ENCODE measurements at regions not wholly inside any gene's neighbourhood (a gene's known extent, or its start where the extent isn't known, plus 50 kb on each side); places are given as distances from the start of the nearest gene placed in this dataset.
"Not testable (repeated sequence)": the region's sequence is repeated elsewhere in the genome, so short reads cannot be mapped to it uniquely, and the experiment has no call there.

DNA sequence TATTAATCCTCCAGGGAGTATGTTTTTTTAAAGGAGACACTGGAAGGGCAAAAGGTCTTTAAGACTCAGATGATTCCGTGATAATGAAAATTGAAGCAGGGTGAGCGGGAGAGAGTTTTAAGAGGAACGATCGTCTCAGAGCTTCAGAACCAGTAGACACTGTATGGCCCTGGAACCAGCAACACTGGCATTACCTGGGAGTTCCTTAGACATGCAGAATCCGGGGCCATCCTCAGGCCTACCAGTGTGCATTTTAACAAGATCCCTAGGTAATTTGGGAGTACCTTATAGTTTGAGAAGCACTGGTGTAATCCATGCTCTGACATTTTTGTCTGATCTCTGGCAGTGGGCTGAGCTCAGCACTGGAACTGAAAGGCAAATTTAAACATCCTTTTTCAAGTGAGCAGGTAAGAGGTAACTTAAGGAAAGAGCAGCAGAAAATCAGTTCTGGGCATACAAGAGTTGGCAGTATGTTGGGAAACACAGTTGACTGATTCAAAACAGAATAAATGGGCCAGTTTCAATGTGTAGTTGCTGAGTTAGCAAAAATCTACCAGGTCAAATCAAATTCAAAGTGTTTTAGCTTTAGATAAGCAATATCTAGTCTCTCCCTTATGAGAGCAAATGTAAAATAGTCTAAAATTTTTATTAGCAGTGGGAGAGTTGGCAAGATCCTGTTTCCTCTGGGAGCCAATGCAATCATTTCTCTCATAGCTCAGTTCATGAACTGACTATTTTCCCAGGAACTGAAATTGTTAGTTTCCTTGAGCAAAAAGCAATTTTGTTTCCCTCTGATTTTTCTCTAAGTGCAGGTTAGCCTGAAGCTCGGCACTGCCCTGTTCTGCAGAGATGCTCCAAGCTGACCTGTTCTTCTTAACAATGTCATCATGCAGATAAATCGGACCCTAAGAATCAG, 97.2 kb upstream of the ELMO1 start:
- ChIA-PET CTCF (no interaction called here), POLR2A (no interaction called here)

DNA sequence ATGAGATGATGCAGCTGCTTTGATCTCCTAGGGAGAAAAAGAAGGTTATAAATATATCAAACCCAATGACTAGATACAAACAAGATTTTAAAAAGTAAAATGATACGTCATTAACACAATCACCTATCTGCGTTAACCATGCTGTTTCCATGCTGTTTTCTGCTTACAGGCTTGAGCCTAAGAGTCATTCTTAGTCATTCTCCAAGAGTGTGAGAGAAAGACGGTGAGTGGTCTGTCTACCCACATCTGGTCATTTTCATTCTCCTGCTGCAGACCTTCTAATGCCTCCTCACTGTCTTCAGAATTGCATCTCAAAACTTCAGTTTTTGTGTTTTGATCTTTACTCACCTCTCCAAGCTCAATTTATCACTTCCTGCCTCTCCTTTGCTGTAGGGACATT, 98.0 kb upstream of the ELMO1 start:
- CTCF ChIA-PET: no interaction called here
- POLR2A ChIA-PET: no interaction called here

DNA sequence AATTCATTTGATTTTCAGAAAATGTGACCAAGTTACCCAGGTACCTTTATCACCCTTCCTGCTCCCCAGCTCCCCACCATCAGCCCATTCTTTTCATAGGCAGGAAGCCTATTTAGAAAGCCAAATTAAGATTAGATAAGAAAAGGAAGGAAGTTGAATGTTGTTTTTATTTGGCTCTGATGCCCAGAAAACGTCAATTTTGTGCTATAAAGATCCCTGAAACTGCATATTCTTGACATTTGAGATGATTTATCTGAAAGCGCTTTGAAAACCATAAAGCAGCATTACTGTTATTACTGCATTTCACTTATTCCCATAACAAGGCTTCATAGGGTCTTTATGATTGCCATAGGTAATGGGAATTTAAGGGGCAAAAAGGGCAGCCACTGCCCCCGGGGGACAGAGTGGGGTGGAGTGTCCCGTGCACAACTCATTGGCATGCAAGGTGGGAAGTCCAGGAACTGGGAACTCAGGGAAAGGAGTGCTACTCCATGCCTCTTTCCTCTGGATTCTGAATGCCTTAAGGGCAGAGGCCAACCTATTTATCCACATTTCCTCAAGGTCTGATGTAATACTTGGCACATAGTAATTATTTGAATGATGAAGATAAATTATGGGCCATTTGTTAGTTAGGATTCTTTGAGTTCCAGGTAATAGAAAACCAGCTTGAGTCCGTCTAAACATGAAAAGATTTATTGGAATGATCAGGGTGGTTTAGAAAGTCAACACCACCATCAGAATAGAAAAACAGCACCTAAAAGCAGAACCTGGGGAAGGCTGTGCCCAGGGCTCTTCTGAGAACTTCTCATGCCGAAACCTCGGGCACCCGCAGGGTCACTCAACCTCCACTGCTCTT, 100.6 kb upstream of the ELMO1 start:
- ChIA-PET POLR2A (no interaction called here), CTCF (no interaction called here)

DNA sequence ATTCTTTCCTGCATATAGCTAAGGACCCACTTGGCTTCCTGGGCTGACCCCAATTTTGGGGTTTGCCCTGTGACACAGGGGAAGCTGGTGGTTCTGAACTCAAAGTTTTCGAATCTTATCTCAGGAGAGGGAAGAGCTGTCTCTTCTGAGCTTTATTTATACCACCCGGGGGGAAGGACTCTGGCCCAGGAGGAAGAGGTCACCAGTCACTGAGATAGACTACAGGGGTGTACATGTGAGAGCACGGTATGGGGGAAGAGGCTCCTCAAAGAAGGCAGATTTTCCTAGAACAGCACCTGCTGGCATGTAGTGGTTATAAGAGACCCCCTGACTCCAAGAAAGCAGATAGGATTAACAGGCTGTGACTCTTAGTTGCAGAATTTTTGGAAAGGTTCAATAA, 101.8 kb upstream of the ELMO1 start:
- ChIA-PET CTCF (no interaction called here), POLR2A (no interaction called here)

DNA sequence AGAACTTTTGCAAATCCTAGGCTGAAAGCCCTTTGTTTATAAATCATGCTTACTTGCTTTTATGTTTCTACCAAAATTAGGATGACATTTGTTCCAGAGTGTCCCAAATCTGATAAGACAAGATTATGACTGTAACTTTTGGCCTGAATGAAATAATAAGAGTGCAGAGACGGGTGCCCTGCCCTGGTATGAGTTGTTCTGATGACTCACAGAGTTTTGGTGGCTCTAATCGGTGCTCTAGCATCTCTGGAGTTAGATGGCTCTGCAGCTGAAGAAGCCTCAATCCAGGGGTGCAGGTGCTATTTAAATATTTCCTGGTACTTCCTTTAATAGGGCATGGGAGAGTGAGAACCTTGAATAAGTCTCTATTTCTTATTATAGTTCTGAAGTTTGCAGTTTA, 102.2 kb upstream of the ELMO1 start:
- POLR2A ChIA-PET: no interaction called here
- CTCF ChIA-PET: no interaction called here

DNA sequence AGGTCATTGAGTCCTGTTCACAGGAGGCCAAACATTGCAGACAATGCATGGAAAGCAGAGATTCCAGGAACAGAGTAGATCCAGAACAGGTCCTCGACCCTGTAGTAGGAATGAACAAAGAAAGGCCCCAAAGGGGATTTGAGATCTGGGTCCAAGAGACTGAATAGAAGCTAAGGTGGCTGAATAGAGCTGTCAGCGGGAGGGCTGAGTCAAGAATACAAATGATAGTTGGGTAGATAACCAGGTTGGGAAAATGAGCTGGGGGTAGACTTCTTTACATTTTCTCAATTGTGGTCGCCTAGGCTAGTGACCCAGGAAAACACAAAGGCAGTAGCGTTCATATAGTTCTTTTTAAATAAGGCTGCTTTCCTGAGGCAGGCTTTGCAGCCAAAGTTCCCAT, 103.4 kb upstream of the ELMO1 start:
- ChIA-PET POLR2A (no interaction called here), CTCF (no interaction called here)

DNA sequence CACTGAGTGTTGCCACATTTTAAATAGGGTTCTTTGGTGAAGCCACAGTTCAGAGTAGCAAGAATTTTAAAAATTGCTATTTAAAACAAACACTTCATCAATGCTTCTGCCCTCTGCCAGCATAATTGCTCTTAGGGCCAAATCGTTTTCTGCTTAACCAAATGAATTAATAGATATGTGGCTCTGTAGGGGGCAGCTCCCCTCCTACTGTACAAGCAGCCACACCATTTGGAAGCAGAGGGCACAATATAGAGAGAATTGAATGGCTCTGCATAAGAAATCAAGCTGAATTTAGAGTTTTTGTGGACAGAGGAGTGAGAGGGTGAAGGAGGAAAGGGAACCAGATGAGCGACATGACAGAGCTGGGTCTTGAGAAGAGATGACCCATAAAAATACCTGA, 103.8 kb upstream of the ELMO1 start:
- POLR2A ChIA-PET, CTCF ChIA-PET: not testable (repeated sequence)

DNA sequence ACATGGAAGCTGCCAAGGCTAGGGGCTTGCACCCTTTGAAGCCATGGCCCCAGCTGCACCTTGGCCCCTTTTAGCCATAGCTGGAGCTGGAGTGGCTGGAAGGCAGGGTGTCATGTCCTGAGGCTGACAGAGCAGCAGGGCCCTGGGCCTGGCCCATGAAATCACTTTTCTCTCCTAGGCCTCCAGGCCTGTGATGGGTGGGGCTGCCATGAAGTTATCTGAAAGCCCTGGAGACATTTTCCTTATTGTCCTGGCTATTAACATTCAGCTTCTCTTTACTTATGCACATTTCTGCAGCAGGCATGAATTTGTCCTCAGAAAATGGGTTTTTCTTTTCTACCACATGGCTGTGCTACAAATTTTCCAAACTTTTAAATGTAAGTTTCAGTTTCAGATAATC, 106.9 kb upstream of the ELMO1 start:
- ChIA-PET CTCF (no interaction called here), POLR2A (no interaction called here)

DNA sequence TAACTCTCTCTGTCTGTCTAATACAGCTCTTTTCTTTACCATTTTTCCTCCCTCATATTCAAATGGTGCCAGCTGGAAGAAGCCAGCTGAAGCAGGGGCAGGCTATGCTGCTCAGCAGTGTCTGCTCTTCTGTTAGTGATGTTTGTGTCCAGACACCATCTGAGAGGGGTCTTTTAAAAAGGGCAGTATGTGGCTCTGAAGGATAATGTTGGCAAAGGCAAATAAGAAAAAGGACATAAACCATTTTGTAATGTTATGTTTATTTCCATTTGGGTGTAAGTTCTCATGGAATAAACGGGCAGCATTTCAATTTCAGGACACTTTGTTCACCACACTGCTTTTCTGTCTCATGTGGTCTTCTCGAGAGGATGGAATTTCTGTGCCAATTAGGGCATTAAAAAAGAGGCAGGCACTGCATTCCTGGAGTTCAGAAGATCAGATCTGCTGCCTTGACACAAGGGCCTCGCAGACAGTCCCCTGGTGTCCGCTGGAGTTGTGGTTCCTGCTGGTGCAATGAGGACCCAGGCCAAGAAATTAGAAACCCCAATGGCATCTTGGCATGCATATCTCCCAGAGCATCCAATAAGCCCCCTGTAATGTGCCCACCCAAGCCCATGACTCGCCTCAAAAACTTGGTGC, 109.0 kb upstream of the ELMO1 start:
- ChIA-PET POLR2A (no interaction called here), CTCF (no interaction called here)

DNA sequence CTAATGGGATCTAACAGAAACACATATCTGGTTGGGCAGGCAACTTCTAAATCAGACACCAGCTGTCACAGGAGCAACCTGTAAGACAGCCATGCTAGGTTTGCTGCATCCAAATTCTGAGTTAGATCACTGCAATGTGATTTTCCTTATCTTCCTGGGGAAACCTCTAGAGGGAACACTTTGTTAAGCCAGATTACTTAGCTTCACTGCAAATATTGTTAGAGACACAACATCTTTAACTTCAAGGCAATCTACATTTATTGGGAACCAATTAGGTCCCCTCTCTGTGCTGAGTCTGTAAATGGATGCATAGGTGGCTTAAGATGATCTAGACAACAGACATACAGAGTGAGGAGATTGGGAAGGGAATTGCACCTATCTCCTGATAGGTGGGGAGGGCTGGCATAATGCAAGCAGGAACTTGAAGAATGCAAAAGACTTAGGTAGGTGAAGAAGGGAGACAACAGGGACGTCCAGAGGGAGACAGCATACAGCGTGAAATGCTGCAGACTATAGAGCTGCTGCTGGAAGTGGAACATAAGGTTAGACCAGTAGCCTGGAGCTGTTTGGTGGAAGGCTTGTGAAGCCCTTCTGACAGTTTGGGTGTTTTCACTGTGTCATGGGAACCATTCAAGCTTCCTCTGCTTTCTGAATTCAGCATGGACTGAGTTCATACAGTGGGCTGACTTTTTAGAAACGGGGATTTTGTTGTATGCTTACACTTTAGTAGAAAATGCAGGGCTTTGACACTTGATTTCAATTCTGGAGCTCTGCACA, 109.8 kb upstream of the ELMO1 start:
- CTCF ChIA-PET: no interaction called here
- POLR2A ChIA-PET: no interaction called here

DNA sequence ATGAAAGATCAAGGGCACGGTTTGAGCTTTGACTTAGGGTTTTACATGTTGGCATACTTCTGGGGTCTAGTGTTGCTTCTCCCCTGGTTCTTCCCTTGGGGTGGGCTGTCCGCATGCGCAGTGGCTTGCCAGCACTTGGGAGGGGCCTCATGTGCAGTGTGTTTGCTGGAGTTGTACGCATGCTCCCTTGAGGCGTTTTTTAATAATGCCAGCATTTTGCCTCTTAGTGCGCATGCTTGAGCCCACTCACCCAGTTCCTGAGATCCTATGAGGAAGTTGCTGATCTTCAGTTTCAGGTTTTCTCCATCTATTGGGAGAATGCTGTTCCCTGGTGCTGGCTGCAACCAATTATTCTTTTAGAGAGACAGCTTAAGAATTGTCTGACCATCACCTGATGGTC, 113.4 kb upstream of the GPR141 start:
- CTCF ChIA-PET: no interaction called here
- POLR2A ChIA-PET: no interaction called here

DNA sequence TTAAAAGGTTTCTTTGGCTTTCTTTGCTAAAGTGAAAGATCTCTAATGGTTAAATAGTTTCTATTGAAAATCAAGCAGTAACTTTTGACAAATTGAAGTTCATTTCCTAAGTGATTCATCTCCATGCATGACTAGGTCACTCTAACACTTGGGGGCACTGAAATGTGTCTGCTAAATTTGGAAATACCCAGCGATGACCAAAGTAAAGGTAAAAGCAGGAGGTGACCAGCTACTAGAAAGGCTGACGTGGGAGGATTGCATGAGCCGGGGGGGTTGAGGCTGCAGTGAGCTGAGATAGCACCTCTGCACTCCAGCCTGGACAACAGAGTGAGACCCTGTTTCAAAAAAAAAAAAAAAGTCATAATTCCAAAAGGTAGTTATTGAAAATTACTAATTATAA, 111.8 kb upstream of the GPR141 start:
- ChIA-PET CTCF (no interaction called here), POLR2A (no interaction called here)

DNA sequence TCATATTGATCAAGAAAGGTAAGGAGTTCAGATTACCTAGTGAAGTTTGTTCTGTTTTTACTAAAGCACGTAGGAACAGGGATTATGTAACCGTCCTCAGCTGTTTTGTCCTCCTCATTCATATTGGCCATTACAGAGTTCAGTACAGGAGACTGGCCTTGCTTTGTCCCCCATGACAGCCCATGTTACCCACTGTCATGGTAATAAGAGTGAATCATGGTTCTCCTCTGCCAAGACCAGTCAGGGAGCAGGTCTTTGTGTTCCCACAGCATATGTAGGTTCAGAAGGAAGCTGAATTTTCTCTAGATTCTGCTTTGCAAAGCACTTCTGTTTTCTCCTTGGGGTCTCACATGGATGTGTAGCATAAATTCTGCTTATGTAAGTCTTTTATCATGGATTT, 106.2 kb upstream of the GPR141 start:
- CTCF ChIA-PET: no interaction called here
- POLR2A ChIA-PET: no interaction called here

DNA sequence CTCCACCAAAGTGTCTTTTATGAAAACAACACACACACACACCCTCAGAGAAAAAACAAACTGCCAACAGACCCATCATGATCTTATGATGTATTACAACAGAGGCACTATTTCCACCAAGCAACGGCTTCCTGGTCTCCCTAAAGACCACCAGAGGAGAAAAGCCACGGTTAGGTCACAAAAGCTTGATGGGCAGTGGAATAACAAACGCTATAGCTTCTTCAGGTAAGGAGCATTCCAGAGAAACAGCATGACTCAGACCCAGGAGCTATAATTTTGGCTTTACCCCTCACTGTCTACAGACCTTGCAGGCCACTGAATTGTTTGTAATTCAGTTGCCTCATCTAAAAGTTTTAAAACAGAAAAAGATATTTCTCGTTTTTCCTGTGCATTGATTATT, 105.7 kb upstream of the GPR141 start:
- POLR2A ChIA-PET: no interaction called here
- CTCF ChIA-PET: no interaction called here

DNA sequence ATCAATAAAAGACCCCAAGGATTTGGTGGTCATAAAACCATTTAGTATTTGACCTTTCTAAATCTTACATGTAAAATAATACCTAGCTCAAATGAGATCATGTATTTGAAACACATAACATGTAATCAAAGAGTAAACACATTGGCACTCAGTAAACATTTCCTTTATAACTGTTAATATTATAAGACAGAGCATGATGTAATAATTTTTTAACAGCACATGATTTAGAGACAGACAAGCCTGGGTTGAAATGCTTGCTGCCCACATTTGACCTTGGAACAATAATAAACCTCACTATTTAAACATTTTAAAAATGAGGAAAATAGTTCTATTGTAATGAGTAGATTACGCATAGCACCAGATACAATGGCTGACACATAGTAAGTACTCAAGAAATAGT, 105.2 kb upstream of the GPR141 start:
- CTCF ChIA-PET: no interaction called here
- POLR2A ChIA-PET: no interaction called here

DNA sequence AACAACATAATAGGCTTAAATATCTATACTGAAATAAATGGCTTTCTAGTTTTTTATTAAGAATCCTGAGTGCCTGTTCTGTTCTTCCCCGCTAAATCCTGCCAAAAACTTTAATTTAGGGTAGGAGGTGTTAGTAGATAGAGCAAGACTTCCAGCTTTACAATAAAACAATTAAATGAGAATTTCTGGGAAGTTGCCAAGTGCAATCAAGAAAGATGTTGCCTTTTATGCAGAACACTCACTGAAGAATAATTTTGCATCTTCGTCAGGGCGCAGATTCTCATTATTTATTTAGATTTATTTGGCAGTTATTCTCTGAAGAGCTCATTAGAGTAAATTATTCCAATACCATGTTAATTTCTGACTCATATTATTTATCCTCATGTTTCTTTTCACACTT, 103.2 kb upstream of the GPR141 start:
- POLR2A ChIA-PET: no interaction called here
- CTCF ChIA-PET: no interaction called here

DNA sequence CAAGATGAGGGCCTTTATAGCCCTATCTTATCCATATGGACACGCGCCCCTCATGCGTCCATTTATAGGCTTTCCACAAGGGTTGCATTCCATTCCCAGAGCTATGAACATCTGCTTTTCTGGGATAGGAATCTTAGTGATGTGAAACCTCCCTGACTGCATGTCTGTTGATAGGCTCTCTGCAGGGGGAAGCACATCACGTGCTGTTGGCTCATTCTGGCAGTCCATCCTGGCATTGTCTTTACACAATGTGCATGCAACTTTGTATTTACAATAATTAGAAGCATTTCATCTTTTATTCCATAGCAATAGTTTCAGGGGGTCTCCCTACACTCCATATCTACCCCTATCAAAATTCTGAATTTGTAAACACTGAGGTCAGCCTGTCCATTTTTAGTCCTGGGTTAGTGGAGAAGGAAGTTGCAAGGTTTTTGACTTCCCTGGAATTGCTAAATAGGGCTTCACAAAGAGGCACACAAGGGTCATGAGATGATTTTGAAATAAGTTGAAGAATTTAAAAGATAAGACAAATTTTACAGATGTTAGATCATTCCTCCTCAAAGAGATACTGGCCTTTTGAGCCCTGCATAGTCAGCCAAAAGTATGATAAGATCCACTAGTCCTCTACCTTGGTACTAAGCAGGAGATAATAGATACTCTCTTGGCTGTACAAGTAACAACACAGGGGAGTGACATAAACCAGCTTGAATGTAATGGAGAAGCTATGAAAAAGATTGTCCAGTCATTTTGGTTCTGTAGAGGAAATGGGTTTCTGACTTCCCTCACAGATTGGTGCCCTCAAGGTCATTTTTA, 98.7 kb upstream of the GPR141 start:
- CTCF ChIA-PET, POLR2A ChIA-PET: not testable (repeated sequence)

DNA sequence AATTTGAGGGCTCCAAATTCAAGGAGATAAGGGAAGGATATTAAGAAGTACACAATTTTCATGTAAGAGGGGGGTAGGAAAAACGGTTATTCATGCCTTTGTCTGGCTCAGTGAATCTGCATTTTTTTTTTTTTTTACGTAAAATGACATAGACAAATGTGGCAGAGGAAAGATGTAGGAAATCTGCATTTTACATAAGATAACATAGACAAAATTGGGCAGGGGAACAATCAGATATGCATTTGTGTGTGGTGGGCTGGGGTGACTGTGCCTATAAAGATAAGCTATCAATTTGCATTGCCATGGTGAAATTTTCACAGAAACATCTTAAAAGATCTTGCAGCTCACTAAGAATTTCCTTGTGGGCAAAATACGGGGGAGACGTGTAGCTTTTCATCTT, 92.7 kb upstream of the GPR141 start:
- CTCF ChIA-PET: no interaction called here

DNA sequence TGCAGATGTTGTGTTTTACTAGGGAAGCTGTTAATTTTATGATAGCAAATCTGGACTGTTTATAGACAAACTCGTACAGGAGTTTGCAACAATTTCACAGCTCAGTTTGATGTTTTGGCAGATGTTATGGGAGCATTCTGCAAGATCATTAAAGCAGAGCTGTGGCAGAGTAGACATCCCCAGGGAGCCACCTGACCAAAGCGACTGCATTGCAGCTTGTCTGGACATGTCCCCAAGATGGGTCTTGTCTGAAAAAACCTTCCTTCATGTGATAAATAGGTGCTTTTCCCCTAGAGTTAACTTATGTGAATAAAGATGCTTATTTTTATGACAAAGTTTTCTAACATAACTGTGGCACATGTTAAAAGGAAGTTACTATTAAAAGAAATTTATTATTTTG, 91.2 kb upstream of the GPR141 start:
- POLR2A ChIA-PET: no interaction called here
- CTCF ChIA-PET: no interaction called here

More for the DNA sequence above, 92.7 kb upstream of the GPR141 start:
- POLR2A ChIA-PET: no interaction called here

DNA sequence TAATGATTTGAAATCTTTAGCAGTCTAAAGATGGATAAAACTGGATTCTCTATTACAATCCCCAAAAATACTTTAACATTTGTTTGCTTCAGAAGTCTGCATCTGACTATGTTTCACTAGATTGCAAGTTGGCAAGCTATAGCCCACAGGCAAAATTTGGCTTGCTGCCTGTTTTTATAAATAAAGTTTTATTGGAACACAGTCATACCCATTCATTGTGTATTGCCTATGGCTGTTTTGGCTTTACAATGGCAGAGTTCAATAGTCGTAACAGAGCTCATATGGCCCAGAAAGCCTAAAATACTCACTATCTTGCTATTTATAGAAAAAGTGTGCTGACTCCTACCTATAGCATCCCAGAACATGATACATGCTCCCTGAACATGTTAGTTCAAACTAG, 89.0 kb upstream of the GPR141 start:
- ChIA-PET CTCF (no interaction called here), POLR2A (no interaction called here)

Data from activated CD8-positive, alpha-beta memory T cell treated with anti-CD3 and anti-CD28 coated beads for 36 hours (primary cell).